GM19467 (cell line): ENCODE measurements at regions not wholly inside any gene's neighbourhood (a gene's known extent, or its start where the extent isn't known, plus 50 kb on each side); places are given as distances from the start of the nearest gene placed in this dataset.
"Not testable (repeated sequence)": the region's sequence is repeated elsewhere in the genome, so short reads cannot be mapped to it uniquely, and the experiment has no call there.

Experiments
- ATAC-seq: cut with Tn5 transposase; IDR thresholded peaks from one replicate; pipeline ENCODE4 v1.9.1; 2021; ENCODE audit warnings: mild to moderate bottlenecking, moderate library complexity; ENCODE audit not compliant: unreplicated experiment

- ATAC-seq: no peak
These were observed 50.8 kb upstream of the CPOX start for GRCh38 chr3:98644168-98644567.

DNA sequence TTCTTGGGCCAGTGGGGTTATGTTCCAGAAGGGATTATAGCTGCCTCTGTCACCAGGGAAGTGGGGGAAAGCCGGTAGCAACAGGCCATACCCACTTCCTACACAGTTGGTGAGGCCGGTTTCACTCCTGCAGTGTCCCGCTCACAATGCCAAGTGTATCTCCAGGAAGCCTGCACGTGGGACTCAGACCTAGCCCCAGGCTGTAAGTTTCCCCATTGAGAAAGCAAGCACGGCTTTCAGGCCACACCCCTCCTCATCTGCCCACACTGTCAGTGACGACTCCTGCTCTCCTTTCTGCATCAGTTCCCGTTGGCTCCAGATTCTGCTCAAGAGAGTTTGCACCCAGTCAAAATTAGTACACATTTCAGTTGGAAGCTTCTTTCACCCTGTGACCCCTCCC is 51.6 kb upstream of the CPOX start:
- ATAC-seq: no peak

- ATAC-seq: no peak
These were observed 53.3 kb upstream of the CPOX start for GRCh38 chr3:98646680-98647079.

GRCh38 chr3:98647197-98647596 is 53.8 kb upstream of the CPOX start:
- ATAC-seq: no peak

DNA sequence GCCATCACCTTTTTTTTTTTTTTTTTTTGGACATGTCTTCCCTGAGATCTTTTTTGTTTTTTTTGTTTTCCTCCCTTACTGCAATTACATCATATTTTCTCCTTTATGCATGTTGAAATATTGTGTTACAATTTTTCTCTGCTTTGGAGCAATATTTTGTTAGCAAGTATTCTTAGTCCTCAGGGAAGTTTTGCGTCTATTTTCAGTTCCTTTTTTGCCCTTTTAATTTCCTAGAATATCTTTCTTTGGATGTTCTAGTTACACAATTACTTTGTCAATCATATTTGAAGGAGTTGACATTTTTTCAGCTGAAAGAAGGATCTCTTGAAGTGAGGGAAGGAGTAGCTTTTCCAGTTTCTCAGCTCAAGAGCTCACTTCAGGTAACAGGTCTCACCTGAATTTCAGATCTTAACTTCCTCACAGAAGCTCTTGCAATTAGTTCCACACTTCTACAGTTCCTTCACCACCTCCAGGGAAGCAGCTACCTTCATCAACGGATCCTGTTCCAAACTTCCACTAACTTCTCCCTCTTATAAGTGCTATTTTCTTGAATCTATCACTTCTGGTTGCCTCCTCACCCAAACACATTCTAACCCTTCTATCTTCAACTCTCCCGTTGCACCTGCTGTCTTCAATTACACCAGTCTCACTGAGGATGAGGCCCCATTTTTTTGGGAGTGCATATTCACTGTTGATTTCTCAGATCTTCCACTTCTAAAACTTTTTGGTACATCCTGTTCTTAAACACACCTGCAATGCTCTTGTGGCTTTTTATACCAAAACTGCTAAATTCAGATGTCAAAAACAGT is 57.8 kb upstream of the CPOX start:
- no peak for ATAC-seq

DNA sequence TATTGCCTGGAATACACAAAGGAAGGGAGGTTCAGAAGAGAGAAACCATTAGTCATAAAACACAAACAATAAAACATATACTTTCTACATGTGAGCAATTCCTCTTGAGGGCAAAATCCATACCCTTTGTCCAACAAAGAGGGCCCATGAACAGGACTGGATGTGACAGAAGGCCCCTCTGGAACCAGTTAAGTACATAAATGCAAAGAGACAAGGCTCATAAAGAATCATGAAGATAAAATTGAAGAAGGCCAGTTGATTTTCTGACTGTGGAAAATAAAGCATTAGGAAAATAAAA is 58.3 kb upstream of the CPOX start:
- no peak for ATAC-seq

GRCh38 chr3:98655666-98656065 is 62.3 kb upstream of the CPOX start:
- ATAC-seq: no peak

DNA sequence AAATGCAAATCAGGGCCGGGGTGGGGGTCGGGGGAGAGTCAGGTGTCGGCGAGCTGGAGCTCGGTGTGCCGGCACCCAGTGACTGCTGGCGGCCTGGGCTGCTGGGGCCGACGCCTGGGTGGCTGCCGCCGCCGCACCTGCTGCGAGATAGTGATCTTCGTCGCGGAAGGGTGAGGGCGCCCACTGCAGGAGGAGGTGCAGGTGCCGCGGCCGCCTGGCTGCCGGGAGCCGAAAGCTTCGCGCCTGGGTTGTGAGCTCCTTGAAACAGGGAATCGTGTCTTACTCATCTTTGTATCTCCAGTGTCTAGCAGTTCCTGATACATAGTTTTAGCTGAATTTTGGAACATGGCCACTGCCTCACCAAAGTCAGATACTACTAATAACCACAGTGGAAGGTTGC is 64.0 kb upstream of the CPOX start:
- ATAC-seq: peak; percentile 94

DNA sequence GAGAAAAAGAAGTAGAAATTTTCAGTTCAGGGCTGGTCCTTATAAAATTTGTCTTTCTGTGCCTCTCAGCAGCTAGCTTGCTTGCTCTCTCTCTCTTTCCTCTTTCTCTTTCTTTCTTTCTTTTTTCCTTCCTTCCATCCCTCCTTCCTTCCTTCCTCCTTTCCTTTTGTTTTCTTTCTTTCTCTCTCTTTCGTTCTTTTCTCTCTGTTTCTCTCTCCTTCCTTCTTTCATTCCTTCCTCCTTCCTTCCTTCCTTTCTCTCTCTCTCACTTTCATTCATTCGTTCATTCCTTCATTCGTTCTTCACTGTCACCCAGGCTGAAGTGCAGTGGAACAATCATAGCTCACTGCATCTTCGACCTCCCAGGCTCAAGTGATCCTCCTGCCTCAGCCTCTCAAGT is 69.3 kb upstream of the CPOX start:
- no peak for ATAC-seq

- ATAC-seq: no peak
These were observed 76.6 kb upstream of the CPOX start for GRCh38 chr3:98670020-98670419.

DNA sequence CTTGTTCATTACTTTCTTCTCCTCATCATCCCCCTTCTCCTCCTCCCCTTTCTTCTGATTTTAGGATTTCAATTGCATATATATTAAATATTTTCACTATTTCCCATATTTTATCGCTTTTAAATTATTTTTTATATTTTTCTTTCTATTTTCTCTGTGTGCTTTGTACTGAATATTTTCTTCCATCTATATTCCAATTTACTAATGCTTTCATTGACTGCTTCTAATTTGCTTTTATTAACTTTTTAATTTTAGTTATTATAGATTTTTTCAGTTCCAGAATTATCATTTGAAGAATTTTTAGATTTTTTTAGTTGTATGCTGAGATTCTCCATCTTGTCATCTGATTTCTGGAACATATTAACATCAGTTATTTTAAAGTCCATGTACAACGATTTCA is 83.2 kb upstream of the ST3GAL6 start:
- no peak for ATAC-seq

- no peak for ATAC-seq
These were observed 82.4 kb upstream of the ST3GAL6 start for GRCh38 chr3:98680723-98681122.

- no peak for ATAC-seq
These were observed 81.7 kb upstream of the ST3GAL6 start for GRCh38 chr3:98681486-98681885.

GRCh38 chr3:98682391-98682790 is 80.7 kb upstream of the ST3GAL6 start:
- not testable (repeated sequence) for ATAC-seq

DNA sequence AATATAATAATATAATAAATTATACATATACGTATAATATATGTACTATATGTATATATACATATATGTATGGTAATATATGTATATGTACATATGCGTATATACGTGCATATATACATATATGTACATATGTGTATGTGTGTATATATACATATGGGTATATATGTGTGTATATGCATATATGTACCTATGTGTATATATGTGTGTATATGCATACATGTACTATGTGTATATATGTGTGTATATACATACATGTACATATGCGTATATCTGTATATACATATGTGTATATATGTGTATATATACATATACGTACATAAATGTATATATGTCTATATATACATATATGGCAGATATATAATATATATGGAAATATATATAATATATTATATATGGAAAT is 74.8 kb upstream of the ST3GAL6 start:
- no peak for ATAC-seq

DNA sequence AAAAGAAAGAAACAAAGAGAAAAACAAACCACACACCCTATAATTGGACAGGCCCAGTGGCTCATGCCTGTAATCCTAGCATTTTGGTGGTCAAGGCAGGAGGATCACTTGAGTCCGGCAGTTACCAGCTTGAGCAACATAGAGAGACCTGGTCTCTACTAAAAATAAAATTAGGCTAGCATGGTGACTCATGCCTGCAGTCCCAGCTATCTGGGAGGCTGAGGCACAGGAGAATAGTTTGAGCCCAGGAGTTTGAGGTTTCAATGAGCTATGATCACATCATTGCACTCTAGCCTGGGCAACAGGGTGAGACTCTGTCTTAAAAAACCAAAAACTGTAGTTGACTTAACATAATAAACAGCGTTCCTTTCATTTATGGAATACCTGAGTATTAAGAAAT is 72.3 kb upstream of the ST3GAL6 start:
- ATAC-seq: no peak

- no peak for ATAC-seq
These were observed 71.2 kb upstream of the ST3GAL6 start for GRCh38 chr3:98691897-98692296.

GRCh38 chr3:98692787-98693473 is 70.2 kb upstream of the ST3GAL6 start:
- no peak for ATAC-seq

DNA sequence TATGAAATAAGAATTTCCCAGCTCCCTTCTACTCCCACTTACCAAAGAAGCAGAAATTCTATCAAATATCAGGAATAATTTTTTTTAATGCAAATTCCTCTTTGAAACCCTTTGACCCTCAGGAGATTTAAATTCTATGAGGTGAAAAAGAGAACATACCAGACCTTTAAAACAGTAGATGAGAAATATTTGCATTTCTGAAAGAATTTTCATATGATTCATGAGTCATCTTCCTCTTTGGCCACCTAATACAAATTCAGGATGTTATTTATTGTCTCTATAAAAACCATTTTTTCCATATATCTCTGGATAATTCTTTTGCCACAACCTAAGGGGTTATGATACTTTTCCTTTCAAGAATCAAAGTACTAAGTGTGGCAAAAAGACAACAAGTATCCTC is 67.3 kb upstream of the ST3GAL6 start:
- ATAC-seq: no peak

DNA sequence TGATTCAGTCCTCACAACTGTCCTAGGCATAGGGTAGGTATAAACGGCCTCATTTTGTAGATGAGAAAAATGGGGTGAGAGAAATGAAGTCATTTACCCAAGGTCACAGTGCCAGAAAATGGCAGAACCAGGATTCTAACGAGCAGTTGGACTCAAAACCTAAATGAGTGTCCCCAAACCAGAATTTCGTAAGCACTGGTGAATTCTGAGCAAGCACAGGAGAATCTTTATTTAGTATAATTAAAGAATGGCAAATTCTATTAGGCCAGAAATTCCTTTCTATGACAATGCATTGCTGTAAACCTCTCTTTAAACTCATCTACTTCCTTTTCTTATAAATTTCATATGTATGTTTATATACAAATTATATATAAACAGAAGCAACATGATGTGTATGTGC is 66.8 kb upstream of the ST3GAL6 start:
- not testable (repeated sequence) for ATAC-seq

DNA sequence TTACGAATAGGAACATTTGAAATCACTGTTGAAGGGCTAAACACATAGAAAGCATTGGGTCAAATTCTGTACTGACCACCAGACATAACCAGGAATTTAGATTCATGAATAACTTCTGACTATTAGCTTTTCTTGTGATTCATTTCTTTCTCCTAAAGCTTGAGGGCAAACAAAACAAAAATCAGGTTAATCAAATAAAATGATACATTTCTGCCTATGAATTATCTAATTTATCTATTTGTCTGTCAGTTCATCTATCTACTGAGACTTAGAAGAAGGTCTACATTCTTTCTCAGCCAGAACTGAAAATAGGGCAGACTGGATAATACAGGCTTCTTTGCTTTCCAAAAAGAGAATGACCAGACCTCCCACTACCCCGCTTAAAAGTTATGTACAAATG is 65.9 kb upstream of the ST3GAL6 start:
- ATAC-seq: no peak

GRCh38 chr3:98699132-98699531 is 64.0 kb upstream of the ST3GAL6 start:
- ATAC-seq: no peak
